ENCODE measurements at regions not wholly inside any gene's neighbourhood (a gene's known extent, or its start where the extent isn't known, plus 50 kb on each side); places are given as distances from the start of the nearest gene placed in this dataset.

GRCh38 chr7:18116661-18117060 lies 89.0 kb upstream of the PRPS1L1 start:
- no peak for TF ChIP-seq TAF1 (IDR thresholded peaks at IDR 0.05; ENCODE audit: borderline replicate concordance, insufficient read depth, low read length)
- TF ChIP-seq, protein P1, sequence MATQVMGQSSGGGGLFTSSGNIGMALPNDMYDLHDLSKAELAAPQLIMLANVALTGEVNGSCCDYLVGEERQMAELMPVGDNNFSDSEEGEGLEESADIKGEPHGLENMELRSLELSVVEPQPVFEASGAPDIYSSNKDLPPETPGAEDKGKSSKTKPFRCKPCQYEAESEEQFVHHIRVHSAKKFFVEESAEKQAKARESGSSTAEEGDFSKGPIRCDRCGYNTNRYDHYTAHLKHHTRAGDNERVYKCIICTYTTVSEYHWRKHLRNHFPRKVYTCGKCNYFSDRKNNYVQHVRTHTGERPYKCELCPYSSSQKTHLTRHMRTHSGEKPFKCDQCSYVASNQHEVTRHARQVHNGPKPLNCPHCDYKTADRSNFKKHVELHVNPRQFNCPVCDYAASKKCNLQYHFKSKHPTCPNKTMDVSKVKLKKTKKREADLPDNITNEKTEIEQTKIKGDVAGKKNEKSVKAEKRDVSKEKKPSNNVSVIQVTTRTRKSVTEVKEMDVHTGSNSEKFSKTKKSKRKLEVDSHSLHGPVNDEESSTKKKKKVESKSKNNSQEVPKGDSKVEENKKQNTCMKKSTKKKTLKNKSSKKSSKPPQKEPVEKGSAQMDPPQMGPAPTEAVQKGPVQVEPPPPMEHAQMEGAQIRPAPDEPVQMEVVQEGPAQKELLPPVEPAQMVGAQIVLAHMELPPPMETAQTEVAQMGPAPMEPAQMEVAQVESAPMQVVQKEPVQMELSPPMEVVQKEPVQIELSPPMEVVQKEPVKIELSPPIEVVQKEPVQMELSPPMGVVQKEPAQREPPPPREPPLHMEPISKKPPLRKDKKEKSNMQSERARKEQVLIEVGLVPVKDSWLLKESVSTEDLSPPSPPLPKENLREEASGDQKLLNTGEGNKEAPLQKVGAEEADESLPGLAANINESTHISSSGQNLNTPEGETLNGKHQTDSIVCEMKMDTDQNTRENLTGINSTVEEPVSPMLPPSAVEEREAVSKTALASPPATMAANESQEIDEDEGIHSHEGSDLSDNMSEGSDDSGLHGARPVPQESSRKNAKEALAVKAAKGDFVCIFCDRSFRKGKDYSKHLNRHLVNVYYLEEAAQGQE (IDR thresholded peaks at IDR 0.05; ENCODE audit: insufficient read depth in 1 of 2, low read depth in 2 of 2, low read length in 2 of 2), result no peak
- no peak for TF ChIP-seq SIN3A (IDR thresholded peaks at IDR 0.05; ENCODE audit: borderline replicate concordance, insufficient read depth, low read length)
- TF ChIP-seq POLR2AphosphoS5 (IDR thresholded peaks at IDR 0.05; ENCODE audit: low read depth, low read length), result no peak
- no peak for TF ChIP-seq FOXP2 (optimal IDR thresholded peaks at IDR 0.05; ENCODE audit: borderline replicate concordance, extremely low read depth, extremely low read length, insufficient read depth)

DNA sequence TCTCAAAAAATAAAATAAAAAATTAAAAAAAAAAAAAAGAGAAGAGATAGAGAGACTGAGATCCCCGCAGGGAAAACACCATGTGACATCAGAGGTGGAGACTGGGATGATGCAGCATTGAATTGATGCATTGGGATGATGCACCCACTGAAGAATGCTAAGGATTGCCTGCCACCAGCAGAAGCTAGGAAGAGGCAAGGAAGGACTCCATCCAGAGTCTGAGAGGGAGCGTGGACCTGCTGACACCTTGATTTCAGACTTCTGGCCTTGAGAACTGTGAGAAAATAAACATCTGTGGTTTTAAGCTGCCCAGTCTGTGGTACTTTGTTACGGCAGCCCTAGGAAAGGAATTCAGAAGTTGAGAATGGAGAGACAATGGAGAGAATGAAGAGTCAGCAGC lies 89.8 kb upstream of the PRPS1L1 start:
- no peak for TF ChIP-seq FOXP2 (optimal IDR thresholded peaks at IDR 0.05; ENCODE audit: borderline replicate concordance, extremely low read depth, extremely low read length, insufficient read depth)
- TF ChIP-seq TAF1 (IDR thresholded peaks at IDR 0.05; ENCODE audit: borderline replicate concordance, insufficient read depth, low read length), result no peak
- no peak for TF ChIP-seq POLR2AphosphoS5 (IDR thresholded peaks at IDR 0.05; ENCODE audit: low read depth, low read length)
- TF ChIP-seq, protein P1 (IDR thresholded peaks at IDR 0.05; ENCODE audit: insufficient read depth in 1 of 2, low read depth in 2 of 2, low read length in 2 of 2), result no peak
- no peak for TF ChIP-seq SIN3A (IDR thresholded peaks at IDR 0.05; ENCODE audit: borderline replicate concordance, insufficient read depth, low read length)

GRCh38 chr7:18119985-18120384 lies 92.3 kb upstream of the PRPS1L1 start:
- TF ChIP-seq SIN3A (IDR thresholded peaks at IDR 0.05; ENCODE audit: borderline replicate concordance, insufficient read depth, low read length) (no peak), FOXP2 (optimal IDR thresholded peaks at IDR 0.05; ENCODE audit: borderline replicate concordance, extremely low read depth, extremely low read length, insufficient read depth) (no peak), TAF1 (IDR thresholded peaks at IDR 0.05; ENCODE audit: borderline replicate concordance, insufficient read depth, low read length) (no peak), POLR2AphosphoS5 (IDR thresholded peaks at IDR 0.05; ENCODE audit: low read depth, low read length) (no peak)
- TF ChIP-seq, protein P1 (IDR thresholded peaks at IDR 0.05; ENCODE audit: insufficient read depth in 1 of 2, low read depth in 2 of 2, low read length in 2 of 2), result no peak

- TF ChIP-seq, protein P1 (IDR thresholded peaks at IDR 0.05; ENCODE audit: insufficient read depth in 1 of 2, low read depth in 2 of 2, low read length in 2 of 2), result no peak
- no peak for TF ChIP-seq POLR2AphosphoS5 (IDR thresholded peaks at IDR 0.05; ENCODE audit: low read depth, low read length)
- no peak for TF ChIP-seq TAF1 (IDR thresholded peaks at IDR 0.05; ENCODE audit: borderline replicate concordance, insufficient read depth, low read length)
- TF ChIP-seq FOXP2 (optimal IDR thresholded peaks at IDR 0.05; ENCODE audit: borderline replicate concordance, extremely low read depth, extremely low read length, insufficient read depth), result no peak
Observed at GRCh38 chr7:18123508-18124239, 96.0 kb upstream of the PRPS1L1 start.

Data from PFSK-1 (cell line).